Activated T-cell treated with anti-CD3 and anti-CD28 coated beads for 1 hour (primary cell): ENCODE measurements at regions not wholly inside any gene's neighbourhood (a gene's known extent, or its start where the extent isn't known, plus 50 kb on each side); places are given as distances from the start of the nearest gene placed in this dataset.
"Not testable (repeated sequence)": the region's sequence is repeated elsewhere in the genome, so short reads cannot be mapped to it uniquely, and the experiment has no call there.

Experiments
- DNase-seq: peaks from one replicate; pipeline ENCODE4 v3.0.0-alpha.2; 2020; ENCODE audit warnings: low read depth

GRCh38 chr12:42030588-42030987 is 114.1 kb downstream of the GXYLT1 start:
- DNase-seq = no peak

GRCh38 chr12:42027546-42027945 is 117.1 kb downstream of the GXYLT1 start:
- no peak for DNase-seq

GRCh38 chr12:42024495-42024830 is 120.2 kb downstream of the GXYLT1 start:
- no peak for DNase-seq

- peak; percentile 60 for DNase-seq
Measured at GRCh38 chr12:42023733-42024494, 120.8 kb downstream of the GXYLT1 start.

DNA sequence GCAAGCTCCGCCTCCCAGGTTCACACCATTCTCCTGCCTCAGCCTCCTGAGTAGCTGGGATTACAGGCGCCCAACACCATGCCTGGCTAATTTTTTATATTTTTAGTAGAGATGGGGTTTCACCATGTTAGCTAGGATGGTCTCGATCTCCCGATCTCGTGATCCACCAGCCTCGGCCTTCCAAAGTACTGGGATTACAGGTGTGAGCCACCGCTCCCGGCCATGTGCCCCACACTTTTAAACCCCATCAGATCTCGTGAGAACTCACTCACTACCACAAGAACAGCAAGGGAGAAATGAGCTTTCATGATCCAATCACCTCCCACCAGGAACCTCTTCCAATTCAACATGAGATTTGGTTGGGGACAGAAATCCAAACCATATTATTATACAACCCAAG is 122.7 kb downstream of the GXYLT1 start:
- DNase-seq = not testable (repeated sequence)

- DNase-seq = no peak
Measured at GRCh38 chr12:42021469-42021868, 123.2 kb downstream of the GXYLT1 start.

DNA sequence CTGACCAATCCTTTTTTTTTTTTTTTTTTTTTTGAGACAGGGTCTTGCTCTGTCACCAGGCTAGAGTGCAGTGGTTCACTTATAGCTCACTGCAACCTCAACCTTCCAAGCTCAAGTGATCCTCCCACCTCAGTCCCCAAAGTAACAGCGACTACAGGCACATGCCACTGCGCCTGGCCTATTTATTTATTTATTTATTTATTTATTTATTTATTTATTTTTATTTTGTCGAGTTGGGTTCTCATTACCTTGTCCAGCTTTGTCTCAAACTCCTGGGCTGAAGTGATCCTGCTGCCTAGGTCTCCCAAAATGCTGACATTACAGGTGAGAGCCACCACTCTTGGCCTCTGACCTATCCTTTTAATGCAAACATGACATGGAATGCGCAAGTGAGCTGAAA is 124.4 kb downstream of the GXYLT1 start:
- no peak for DNase-seq

- no peak for DNase-seq
Measured at GRCh38 chr12:42019746-42020145, 124.9 kb downstream of the GXYLT1 start.

GRCh38 chr12:42017051-42017450 is 127.6 kb downstream of the GXYLT1 start:
- DNase-seq = no peak

- DNase-seq = no peak
Measured at GRCh38 chr12:42015051-42015461, 129.6 kb downstream of the GXYLT1 start.

DNA sequence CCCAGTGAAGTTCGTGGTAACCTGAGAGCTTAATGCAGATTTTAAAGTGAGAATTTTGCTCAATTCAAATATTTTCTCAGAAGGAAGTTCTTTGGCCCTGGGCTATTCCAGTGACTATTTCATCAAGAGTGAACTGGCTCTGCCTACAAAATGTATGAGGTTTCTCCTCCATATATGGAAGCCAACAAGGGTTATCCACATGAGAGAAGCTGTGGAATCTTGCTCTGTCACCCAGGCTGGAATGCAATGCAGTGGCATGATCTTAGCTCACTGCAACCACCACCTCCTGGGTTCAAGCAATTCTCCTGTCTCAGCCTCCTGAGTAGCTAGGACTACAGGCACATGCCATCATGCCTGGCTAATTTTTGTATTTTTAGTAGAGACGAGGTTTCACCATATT is 132.2 kb downstream of the GXYLT1 start:
- DNase-seq = not testable (repeated sequence)

DNA sequence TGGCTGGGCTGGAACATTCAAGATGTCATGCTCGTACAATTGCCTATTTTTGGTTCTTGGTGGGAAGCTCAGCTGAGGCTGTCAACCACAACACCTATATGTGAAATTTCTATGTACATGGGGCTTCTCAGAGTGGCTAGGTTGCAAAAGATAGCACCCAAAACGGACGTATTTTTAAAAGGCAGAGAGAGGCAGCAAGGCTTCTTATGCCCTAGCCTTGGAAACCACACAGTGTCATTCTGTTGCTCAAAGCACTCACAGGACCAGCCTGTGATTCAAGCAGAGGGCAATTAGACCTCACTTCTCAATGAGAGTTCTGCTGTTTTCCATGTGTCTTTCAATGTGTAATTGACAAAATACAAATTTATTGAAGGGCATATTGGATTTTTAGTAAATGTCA is 134.0 kb downstream of the GXYLT1 start:
- no peak for DNase-seq

DNA sequence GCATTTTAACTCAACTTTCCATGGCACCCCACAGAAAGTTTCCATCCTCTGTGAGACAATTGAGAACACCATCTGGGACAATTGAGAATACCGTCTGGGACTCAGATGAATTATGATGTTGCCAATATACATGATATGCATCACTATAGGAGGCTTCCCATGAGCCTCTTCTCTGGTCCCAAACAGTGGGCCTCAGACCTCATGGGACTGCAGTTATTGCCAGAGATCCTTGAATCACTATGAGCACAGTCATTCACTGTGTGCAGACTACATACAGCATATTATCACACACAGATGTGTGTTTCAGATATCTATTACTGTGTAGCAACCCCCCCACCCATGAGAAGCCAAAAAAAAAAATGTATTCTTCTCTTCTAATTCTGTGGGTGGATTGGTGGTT is 134.4 kb downstream of the GXYLT1 start:
- no peak for DNase-seq

GRCh38 chr12:42008996-42009395 is 135.7 kb downstream of the GXYLT1 start:
- DNase-seq = no peak

DNA sequence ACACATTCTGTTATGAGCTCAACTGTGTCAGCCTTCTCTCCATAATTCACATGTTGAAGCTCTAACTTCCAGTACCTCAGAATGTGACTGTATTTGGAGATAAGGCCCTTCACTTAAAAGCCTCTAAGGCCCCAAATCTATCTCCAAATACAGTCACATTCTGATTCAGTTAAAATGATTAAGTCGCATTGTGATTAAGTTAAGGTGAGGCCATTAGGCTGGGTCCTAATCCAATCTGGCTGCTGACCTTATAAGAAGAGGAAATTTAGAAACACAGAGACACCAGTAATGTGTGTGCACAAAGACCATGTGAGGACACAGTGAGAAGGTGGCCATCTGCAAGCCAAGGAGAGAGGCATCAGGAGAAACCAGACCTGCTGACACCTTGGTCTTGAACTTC is 141.6 kb downstream of the GXYLT1 start:
- no peak for DNase-seq

DNA sequence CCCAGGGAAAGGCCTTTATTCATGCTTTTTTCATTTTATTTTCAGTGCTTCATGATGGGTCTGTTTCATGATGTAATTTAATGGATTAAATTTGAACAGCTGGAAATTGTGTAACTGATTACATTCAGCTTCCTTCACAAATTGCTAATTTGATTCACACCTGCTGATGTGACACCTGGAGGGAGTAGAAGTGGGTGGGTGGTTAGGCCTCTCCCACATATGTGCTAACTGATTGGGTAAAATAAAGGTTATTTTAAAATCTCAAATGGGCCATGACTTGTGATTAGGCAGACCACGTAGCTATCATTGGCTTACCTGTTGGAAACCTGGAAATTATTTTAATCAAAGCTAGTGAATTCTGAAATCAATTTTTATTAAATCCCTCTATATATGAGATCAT is 142.1 kb downstream of the GXYLT1 start:
- DNase-seq = no peak

- DNase-seq = no peak
Measured at GRCh38 chr12:41998436-41998835, 146.2 kb downstream of the GXYLT1 start.

DNA sequence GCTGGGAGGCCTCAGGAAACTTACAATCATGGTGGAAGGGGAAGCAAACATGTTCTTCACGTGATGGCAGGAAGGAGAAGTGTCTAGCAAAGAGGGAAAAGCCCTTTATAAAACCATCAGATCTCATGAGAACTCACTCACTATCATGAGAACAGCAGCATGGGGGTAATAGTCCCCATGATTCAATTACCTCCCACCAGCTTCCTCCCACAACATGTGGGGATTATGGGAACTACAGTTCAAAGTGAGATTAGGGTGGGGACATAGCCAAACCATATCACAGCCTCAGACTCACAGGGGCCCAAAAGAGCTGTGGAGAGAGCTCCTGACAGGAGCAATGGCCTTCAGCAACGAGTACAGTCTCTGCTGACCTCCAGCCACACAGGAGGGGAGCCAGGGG is 151.4 kb downstream of the GXYLT1 start:
- no peak for DNase-seq

DNA sequence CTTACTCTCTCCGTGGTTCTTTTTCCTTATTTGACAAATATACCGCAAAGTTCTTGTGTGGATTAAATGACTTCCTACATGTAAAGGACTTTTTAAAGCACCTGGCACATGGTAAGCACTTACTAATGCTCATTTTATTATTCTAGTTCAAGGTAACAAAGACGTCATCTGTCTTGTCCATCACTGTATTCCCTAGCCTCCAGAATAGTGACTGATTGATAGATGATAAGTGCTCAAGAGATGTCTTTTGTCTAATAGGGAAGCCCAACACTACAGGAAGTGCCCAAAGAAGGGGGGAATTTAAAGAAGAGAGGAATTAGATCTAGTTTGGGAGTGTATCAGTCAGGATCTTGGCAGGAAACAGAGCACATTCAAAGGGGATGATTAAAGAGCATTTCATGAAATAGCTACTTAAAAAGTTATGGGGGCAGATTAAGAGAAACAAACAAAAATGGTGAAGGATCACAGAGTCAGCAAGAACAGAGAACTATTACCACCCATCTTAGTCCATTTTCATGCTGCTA is 151.9 kb downstream of the GXYLT1 start:
- no peak for DNase-seq

DNA sequence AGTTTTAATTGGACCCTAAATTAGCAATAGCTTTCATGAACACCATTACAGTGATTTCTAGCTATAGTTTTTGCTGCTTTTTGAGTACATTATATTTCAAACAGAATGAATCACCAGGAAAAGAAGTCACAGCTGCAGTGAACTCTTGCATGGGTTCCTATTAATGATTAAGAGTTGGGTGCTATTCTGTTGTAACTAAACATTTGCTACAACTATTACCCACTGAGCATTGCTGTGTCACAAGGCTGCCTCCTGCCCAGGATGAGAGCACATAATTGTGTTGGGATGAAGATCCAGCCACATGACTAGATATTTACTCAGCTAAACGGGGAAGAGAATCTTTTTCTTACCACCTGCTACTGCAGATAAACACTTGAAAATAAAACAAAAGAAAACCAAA is 152.7 kb downstream of the GXYLT1 start:
- DNase-seq = no peak

DNA sequence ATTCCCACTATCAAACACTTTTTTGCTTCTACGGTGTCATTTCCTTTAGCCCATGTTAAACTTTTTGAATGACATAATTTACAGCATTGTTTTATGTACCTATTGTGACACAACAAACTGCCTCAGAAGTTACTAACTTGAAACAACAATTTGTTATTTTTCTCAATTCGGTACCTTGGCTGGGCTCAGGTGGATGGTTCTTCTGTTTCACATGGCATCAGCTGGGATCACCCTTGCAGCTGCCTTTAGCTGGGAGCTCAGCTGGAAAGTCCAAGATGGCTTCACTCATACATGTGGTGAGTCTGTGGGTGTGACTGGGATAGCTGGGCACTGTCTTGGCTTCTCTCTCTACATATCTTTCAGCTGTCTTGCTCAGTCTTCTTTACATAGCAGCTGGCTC is 156.0 kb downstream of the GXYLT1 start:
- DNase-seq = no peak

- DNase-seq = not testable (repeated sequence)
Measured at GRCh38 chr12:41986513-41986912, 158.2 kb downstream of the GXYLT1 start.

DNA sequence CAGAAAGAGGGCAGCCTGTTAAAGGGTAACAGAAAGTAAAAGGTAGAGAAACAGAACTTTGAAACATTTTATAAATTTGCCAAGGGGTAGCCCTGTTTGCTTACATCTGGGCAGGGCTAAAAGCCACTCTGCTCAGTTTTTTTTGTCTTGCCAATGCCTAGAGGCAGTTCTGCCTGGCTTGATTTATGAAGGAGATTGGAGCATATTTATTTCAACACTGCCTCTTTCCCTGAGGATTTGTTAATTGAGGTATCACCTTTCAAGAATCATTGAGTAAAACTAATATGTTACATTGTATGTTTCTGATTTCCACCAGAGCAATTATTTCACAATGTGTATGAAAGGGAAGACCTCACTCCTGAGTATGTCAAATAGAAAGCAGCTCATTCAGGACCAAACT is 160.8 kb downstream of the GXYLT1 start:
- no peak for DNase-seq

DNA sequence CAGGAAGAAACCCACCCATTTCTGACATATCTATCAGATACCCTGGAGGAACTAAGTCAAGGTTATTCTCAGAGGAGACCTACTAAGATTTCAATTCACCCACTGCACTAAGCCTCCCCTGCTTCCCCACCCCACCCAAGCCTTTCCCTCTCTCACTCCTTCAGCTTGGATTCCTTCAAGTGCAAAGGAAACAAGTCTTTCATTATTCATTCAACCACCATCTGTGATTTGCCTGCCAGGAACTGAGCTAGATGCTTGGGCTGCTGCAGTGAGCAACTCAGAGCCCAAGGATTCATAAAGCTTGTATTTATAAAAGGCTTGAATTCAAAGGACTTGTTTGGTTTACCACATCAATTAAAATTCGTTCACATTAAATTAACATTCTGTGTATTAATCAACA is 161.3 kb downstream of the GXYLT1 start:
- DNase-seq = no peak
